HFF-Myc (cell line): ENCODE measurements at regions not wholly inside any gene's neighbourhood (a gene's known extent, or its start where the extent isn't known, plus 50 kb on each side); places are given as distances from the start of the nearest gene placed in this dataset.
A peak's percentile ranks its signal among the peaks of the same experiment; 100 is the strongest.

Source experiments
- DNase-seq: peaks from one replicate; pipeline ENCODE4 v3.0.0-alpha.2; 2011; ENCODE audit warnings: low read depth; ENCODE audit errors: extremely low read depth
- H3K4me3 ChIP-seq: replicated peaks from 2 replicates; pipeline ENCODE4 v1.5.1; 2011; ENCODE audit warnings: low read depth, mild to moderate bottlenecking, control low read depth, low read length
- CTCF ChIP-seq: IDR thresholded peaks from 2 replicates; pipeline ENCODE4 v1.5.1; 2012; ENCODE audit warnings: mild to moderate bottlenecking, low read depth, low read length, control low read depth; ENCODE audit errors: missing control alignments

GRCh38 chr5:124553911-124554310 lies 192.5 kb downstream of the ZNF608 start:
- no peak overlapping the region for H3K4me3 ChIP-seq
- TF ChIP-seq CTCF = no peak
- DNase-seq = no peak

GRCh38 chr5:124552526-124552925 lies 193.9 kb downstream of the ZNF608 start:
- no peak overlapping the region for H3K4me3 ChIP-seq
- TF ChIP-seq CTCF = no peak
- no peak for DNase-seq

GRCh38 chr5:124551939-124552279 lies 194.5 kb downstream of the ZNF608 start:
- H3K4me3 ChIP-seq = no peak overlapping the region
- no peak for TF ChIP-seq CTCF
- no peak for DNase-seq

- DNase-seq = no peak
- no peak overlapping the region for H3K4me3 ChIP-seq
- TF ChIP-seq CTCF = no peak
These were observed 195.7 kb downstream of the ZNF608 start for GRCh38 chr5:124550731-124551130.

GRCh38 chr5:124549891-124550436 lies 196.5 kb downstream of the ZNF608 start:
- no peak for DNase-seq
- H3K4me3 ChIP-seq = no peak overlapping the region
- TF ChIP-seq CTCF = no peak

- TF ChIP-seq CTCF = no peak
- H3K4me3 ChIP-seq = no peak overlapping the region
- peak; percentile 14 for DNase-seq
These were observed 199.8 kb downstream of the ZNF608 start for GRCh38 chr5:124546643-124547042.

GRCh38 chr5:124544366-124545055 lies 201.9 kb downstream of the ZNF608 start:
- H3K4me3 ChIP-seq = no peak overlapping the region
- TF ChIP-seq CTCF = no peak
- DNase-seq = no peak
